ENCODE measurements at regions not wholly inside any gene's neighbourhood (a gene's known extent, or its start where the extent isn't known, plus 50 kb on each side); places are given as distances from the start of the nearest gene placed in this dataset.

DNA sequence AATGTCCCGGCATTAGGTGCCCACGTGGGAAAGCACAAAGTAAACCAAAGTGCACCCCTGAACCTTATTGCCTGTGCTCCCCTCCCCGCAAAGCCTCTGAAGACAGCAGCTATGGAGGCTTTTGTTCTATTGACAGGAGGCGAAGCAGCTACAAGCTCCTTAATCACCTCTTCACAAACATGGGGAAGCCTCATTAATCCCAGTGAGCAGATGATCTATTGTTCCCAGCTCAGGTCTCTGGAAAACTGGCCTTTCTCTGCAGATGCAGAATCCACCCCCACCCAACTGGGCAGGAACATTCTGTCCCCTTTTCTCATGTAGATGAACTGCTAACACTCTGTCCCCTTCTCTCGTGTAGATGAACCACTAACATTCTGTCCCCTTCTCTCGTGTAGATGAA lies 190.5 kb upstream of the CSF3R start:
- peak; percentile 16 for DNase-seq

DNA sequence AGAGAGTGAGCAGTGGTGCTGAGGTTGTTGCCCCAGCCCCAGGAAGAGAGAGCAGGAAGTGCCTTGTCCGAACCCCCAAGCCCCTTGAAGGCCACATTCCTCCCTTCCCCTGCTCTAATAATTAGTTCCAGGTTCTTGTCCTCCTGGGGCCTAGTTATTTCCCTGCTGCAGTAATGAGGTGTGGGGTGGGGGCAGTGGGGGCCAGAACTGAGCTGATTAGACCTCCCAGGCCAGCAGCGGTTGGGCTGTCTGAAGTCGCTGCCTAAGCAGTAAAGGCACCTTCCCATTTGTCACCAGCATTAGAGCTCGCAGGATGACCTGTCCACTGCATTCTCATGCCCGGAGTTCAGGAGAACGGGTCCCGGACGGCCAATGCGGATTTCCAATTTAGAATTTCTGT lies 186.5 kb upstream of the CSF3R start:
- no peak for DNase-seq

GRCh38 chr1:36667836-36668235 lies 185.1 kb upstream of the CSF3R start:
- no peak for DNase-seq

DNA sequence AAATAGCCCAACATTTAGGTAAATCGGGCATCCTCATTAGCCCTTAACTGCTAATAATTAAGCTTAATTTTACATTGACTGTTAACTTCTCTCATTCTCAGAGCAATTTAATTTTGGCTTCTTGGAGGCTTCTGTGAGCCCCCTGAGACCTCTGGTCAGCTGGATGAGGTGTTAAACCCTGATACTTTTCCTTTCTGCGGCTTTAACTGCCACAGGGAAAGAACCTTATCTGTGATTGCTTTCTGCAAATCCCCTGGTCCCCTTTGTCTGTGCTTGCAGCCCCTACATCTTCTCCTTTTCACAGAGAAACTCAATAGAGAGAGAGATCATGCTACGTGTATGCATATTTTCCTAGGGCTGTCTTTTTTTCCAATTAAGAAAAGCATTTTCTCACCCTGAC lies 184.5 kb upstream of the CSF3R start:
- DNase-seq = no peak

GRCh38 chr1:36665478-36666080 lies 182.9 kb upstream of the CSF3R start:
- DNase-seq = no peak

GRCh38 chr1:36664571-36665287 lies 182.0 kb upstream of the CSF3R start:
- no peak for DNase-seq

DNA sequence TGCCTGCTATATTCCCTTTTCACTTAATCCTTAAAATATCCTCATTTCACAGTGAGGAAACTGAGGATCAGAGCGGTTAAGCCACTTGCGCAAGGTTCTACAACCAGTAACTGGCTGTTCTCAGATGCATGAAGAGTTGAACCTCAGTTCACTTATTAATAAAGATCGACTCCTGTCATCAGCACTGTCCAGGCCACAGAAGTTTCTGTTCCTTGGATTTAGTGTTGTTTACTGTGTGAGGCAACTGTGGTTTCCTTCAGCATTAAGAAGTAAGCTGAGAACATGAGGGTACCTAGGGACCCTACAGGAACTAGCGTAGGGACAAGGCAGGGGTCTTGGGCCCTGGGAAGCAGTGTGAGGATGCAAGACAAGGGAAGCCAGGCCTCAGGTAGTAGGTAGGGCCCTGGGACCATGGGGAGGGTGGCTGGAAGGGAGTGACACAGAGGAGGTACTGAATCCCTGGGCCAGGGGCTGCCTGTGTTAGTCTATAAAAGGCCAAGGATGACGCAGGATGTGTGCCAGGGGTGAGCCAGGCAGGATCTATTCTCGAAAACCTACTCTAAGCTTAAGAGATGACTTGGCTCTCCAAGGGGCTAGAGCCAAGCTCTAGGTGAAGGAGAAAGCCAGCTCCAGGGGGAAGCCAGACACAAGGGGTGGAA lies 181.2 kb upstream of the CSF3R start:
- DNase-seq = no peak

DNA sequence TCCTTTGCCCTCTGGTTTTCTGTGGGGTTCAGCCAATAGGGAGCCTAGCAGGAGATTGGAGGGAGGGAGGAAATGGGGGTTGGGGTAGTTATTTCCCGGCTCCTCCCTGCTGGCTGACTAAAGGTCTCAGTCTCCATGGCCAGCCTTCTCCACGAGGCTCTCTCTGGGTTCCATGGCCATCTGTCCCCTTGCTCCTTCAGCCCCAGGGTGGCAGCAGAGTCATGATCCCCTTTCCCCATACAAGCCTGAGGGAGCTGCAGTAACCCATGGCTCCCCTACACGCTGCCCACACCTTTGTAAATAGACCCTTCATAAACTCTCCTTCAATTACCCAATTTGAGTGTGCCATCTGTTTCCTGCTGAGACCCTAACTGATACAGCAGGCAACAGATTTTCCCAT lies 176.1 kb upstream of the CSF3R start:
- no peak for DNase-seq

- no peak for DNase-seq
These were observed 175.1 kb upstream of the CSF3R start for GRCh38 chr1:36657826-36658225.

DNA sequence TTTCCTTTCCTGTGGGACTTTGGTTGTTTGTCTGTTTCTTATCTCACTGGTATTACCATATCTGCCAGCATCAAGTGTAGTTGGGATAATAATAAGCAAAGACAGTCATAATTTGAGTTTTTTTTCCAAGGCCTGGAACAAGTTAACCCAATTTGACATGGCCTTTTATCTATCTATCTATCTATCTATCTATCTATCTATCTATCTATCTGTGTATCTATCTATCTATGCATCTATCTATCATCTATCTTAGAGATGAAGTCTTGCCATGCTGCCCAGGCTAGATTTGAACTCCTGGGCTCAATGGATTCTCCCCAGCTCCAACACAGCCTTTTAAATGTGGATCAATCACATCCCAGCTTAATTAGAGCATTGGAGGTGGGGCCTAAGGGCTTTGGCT lies 174.1 kb upstream of the CSF3R start:
- DNase-seq = no peak

- DNase-seq = no peak
These were observed 173.6 kb upstream of the CSF3R start for GRCh38 chr1:36656271-36656670.

DNA sequence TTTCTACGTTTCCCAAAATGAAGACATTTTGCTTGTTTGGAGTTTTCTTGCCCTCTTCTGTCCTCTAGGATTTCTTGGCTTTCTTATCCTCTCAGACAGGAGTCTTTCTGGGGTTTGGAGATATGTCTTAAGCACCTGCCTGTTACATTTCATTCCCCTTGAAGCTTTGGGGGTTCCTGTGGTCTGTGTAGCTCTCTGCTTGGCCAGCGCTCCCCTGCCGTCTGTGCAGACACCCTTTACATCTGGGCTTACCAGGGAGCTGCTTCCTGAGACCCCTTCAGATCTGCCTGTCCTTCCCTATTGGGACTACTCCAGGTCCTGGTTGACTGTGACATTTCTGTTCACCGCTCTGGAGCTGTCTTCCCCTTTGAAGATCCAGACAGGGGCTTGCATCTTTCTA lies 171.9 kb upstream of the CSF3R start:
- DNase-seq = no peak

GRCh38 chr1:36653850-36654249 lies 171.1 kb upstream of the CSF3R start:
- peak; percentile 27 for DNase-seq

- no peak for DNase-seq
These were observed 169.9 kb upstream of the CSF3R start for GRCh38 chr1:36652586-36652985.

DNA sequence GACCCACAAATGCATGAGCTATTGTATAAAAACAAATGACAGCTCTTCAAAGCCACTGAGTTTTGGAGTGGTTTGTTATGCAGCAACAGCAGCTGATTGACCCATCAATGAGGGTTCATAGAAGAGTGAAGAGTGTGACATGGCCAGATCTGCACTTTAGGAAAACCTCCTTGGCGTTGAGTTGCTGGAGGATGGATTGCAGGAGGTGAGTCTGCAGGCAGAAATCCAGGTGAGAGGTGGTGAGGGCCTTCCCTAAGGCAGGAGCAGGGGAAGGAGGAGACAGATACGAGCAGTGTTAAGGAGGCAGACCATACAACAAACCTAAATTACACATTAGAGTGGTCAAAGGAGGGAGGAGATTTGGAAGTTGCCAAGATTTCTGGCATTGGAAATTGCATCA lies 169.3 kb upstream of the CSF3R start:
- DNase-seq = no peak

DNA sequence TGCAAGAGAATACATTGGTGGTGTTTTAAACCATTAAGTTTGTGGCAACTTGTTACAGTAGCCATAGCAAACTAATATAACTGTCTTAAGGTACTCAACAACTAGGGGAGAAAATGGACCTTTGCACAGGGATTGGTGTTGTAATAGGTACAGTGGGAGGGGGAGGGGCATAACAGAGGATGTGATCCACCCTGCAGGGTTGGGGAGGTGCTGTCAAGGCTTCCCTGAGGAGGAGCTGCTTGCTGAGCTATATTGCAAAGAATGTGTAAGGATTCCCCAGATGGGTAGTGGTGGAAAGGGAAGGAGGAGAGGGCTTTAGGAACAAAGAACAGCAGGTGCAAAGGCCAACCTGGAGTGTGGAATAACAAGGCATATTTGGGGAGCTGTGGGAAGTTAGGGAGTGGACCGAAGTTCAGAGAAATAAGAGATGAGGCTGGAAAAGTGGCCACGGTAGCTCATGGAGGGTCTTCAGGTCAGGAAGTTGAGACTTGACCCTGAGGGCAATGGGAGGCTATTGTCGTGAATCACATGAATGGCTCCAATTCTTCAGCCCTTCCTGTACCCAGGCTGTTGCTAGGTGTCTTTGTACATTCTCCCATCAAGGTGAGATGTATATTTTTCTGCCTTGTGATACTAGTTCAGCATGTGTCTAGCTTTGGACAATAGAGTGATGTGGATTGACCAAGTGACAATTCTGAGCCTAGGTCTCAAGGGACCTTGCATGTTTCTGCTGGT lies 168.6 kb upstream of the CSF3R start:
- no peak for DNase-seq

GRCh38 chr1:36650200-36651065 lies 167.7 kb upstream of the CSF3R start:
- DNase-seq = peak; percentile 84

DNA sequence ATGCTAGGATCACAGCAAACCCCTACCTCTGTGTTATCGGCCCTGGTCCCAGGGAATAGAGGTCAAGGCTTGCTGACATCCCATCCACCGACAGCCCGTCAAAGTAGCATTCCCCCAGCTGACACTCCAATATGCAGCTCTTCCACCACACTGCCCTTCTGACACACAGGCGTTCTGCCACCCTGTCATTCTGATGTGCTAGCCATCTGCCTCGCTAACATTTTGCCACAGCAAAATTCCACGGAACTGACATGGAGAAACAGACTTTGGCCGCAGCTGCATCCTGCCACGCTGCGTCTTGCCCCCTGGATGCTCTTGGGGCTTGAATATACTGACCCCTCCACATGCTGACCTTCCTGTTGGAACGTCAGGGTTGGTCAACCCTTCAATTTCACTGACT lies 163.2 kb upstream of the CSF3R start:
- no peak for DNase-seq

DNA sequence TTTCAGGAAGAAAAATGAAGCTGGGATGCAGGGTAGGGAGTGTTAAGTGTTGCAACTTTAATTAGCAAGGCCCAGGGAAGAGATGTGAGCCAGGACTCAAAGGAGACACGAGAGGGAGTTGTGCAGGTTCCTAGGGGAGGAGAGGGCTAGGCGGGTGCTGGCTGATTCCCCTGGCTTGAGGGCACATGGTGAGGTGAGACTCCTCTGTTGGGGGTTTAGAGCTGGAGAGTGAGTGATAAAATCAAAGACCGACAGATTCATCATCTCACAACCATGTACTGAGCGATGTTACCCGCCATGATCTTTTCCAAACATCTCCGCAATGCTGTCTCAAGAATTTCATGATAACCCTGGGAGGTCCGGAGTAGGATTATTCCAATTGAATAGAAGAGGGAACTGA lies 161.8 kb upstream of the CSF3R start:
- DNase-seq = no peak

DNA sequence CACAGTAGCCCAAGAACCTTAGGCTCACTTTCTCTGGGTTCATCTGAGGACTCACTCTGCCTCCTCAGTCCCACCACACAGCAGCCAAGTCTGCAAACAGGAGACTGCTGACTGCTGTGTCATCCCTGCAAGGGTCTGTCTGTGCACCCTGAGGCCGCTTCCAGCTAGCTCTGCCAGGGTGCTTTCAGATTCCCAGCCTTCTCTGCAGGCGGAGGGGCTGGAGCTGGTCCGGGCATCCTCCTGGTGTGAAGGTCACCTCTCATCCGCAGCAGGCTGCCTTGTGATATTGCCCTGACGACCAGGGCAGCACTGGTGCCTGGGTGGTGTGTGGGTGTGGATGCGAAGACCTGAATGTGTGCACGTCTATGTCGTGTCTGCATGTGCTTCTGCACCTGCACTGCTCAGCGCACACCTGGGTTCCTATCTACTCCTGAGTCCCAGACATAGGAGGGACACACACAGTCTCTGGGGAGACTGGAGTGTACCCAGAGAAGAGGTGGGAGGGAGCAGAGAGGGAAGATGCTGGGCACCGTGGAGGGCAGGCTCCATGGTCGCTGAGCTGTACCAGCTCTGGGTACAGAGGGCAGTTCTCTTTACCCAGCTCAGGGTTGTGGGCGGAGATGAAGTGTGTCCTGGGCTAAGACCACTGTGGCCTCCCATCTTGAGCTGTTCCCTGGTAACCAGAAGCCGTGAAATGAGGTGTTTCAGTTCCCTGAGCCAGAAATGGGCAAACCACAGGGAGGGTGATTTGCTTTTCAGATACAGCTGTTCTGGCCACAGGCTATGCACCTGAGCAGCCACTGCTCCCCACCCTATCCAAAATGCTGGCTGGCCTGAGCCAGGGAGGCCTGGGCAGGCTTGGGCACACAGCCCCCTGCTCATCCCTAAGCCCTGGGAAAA lies 160.9 kb upstream of the CSF3R start:
- DNase-seq = no peak

DNA sequence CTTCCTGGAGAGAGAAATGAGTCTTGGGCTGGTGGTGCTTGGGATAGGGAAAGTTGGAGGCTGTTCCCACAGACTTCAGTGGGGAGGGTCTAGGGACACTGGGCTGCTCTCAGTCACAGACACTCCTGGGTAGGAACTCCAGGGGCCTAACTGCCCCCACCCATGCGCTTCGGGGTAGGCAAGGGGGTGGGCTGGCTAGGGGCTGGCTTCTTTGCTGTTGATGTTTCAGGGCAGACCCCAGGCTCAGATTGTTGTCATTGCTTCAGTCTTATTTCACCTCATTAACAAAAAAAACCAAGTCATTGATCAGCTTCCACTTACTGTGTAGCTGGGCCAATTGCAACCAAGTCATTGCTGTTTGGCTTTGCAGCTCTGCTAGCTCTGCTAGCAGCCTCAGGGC lies 160.1 kb upstream of the CSF3R start:
- no peak for DNase-seq

GRCh38 chr1:36641776-36642175 lies 159.1 kb upstream of the CSF3R start:
- DNase-seq = no peak
